ENCODE measurements at regions not wholly inside any gene's neighbourhood (a gene's known extent, or its start where the extent isn't known, plus 50 kb on each side); places are given as distances from the start of the nearest gene placed in this dataset.
"Not testable (repeated sequence)": the region's sequence is repeated elsewhere in the genome, so short reads cannot be mapped to it uniquely, and the experiment has no call there.

DNA sequence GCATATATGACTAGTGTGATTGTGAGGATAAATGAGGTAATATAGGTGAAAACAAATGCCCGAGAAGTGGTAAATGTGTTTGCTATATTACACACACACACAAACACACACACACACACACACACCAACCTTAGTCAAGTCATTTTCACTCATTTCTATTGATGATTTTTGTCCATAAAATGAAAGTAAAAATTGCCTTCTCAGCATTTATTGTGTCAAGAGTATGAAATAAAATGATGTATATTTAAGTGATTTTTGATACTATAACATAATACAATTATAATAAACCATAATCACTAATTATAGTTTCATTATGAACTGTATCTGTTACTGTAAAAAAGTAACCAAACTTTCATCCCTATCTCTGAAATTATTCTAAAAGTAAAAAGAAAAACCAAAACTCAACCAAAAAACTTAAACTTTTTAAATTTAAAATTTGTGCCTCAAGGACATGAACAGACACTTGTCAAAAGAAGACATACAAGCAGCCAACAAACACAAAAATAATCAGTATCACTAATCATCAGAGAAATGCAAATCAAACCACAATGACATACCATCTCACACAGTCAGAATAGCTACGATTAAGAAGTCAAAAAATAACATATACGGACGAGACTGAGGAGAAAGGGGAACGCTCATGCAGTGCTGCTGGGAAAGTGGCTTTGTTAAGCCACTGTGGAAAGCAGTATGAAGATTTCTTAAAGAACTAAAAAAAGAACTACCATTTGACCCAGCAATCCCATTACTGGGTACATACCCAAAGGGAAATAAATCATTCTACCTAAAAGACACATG is 601.0 kb downstream of the TMA16 start:
- Histone ChIP-seq H4K20me1 (ENCODE audit: low read depth) (no peaks in the 10 kb centered on the region), H3K27me3 (no peaks in the 10 kb centered on the region), H3K79me2 (ENCODE audit: low read depth) (no peaks in the 10 kb centered on the region), H3K4me1 (peaks cover 15% of the 10 kb centered on the region), H3K4me2 (no peak overlapping the region), H3K27ac (no peak overlapping the region), H2AFZ (replicated peaks) (no peak overlapping the region), H3K9ac (no peak overlapping the region), H3K36me3 (no peaks in the 10 kb centered on the region), H3K9me3 (ENCODE audit: low read depth) (no peaks in the 10 kb centered on the region), H3K4me3 (no peak overlapping the region), H3F3A (ENCODE audit: low read depth) (no peaks in the 10 kb centered on the region)
- H3K27me3 Mint-ChIP-seq (ENCODE audit: insufficient read depth, low read depth), result no peaks in the 10 kb centered on the region
- no peak for DNase-seq (ENCODE audit: low spot score)
- no peak overlapping the region for H3K27ac Mint-ChIP-seq
- peaks cover 2% of the 10 kb centered on the region for H3K4me1 Mint-ChIP-seq
- TF ChIP-seq EZH2 (IDR thresholded peaks at IDR 0.05) (no peak), EZH2phosphoT487 (IDR thresholded peaks at IDR 0.05) (no peak)
- TF ChIP-seq, protein P1, sequence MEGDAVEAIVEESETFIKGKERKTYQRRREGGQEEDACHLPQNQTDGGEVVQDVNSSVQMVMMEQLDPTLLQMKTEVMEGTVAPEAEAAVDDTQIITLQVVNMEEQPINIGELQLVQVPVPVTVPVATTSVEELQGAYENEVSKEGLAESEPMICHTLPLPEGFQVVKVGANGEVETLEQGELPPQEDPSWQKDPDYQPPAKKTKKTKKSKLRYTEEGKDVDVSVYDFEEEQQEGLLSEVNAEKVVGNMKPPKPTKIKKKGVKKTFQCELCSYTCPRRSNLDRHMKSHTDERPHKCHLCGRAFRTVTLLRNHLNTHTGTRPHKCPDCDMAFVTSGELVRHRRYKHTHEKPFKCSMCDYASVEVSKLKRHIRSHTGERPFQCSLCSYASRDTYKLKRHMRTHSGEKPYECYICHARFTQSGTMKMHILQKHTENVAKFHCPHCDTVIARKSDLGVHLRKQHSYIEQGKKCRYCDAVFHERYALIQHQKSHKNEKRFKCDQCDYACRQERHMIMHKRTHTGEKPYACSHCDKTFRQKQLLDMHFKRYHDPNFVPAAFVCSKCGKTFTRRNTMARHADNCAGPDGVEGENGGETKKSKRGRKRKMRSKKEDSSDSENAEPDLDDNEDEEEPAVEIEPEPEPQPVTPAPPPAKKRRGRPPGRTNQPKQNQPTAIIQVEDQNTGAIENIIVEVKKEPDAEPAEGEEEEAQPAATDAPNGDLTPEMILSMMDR (IDR thresholded peaks at IDR 0.05), result no peak
- H3K36me3 Mint-ChIP-seq, result no peaks in the 10 kb centered on the region
- no peak overlapping the region for H3K4me3 Mint-ChIP-seq
- peaks cover 4% of the 10 kb centered on the region for H3K9me3 Mint-ChIP-seq

DNA sequence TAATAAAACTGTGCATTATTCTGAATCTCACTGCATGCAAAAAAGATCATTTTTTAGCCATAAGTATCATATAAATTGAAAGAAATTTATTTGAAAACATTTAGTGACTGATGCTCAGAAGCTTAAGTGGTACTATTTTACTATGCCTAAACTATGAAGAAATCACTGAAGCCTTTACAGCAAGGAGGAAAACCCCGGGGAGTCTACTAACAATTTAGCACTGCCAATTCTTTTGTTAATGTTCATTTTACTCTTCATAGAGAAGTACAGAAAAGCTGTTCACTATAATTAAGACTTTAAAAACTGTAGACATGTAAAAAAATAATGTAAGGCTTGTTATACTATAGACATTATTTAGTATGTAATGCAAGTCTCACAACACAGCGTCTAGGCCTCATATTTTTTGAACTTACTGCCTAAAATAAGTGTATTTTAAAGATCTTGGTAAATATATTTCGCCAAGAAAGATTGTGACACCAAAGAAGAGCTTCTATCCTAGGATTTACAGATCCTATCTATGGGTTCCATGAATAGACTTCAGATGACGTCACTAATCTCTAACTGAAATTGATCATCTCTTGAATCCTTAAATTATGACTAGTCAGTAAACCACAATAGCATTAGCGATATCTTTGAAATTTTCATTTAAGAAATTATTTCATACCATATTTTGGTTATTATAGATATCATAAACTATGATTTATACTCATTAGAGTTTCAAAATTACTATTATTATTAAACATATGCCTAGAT is 602.5 kb downstream of the TMA16 start:
- H3K4me1 ChIP-seq, result peaks cover 15% of the 10 kb centered on the region
- no peaks in the 10 kb centered on the region for H3K36me3 ChIP-seq
- H3K4me3 ChIP-seq, result no peak overlapping the region
- H3F3A ChIP-seq (ENCODE audit: low read depth), result no peaks in the 10 kb centered on the region
- Mint-ChIP-seq H3K4me3 (no peak overlapping the region), H3K4me1 (peaks cover 7% of the 10 kb centered on the region), H3K27me3 (ENCODE audit: insufficient read depth, low read depth) (no peaks in the 10 kb centered on the region), H3K9me3 (peaks cover 5% of the 10 kb centered on the region), H3K36me3 (no peaks in the 10 kb centered on the region), H3K27ac (no peak overlapping the region)
- no peak for TF ChIP-seq EZH2 (IDR thresholded peaks at IDR 0.05)
- TF ChIP-seq, protein P1 (IDR thresholded peaks at IDR 0.05), result no peak
- TF ChIP-seq EZH2phosphoT487 (IDR thresholded peaks at IDR 0.05), result no peak
- H2AFZ ChIP-seq (replicated peaks), result no peak overlapping the region
- no peak overlapping the region for H3K4me2 ChIP-seq
- H3K79me2 ChIP-seq (ENCODE audit: low read depth), result no peaks in the 10 kb centered on the region
- H4K20me1 ChIP-seq (ENCODE audit: low read depth), result no peaks in the 10 kb centered on the region
- no peaks in the 10 kb centered on the region for H3K27me3 ChIP-seq
- no peaks in the 10 kb centered on the region for H3K9me3 ChIP-seq (ENCODE audit: low read depth)
- no peak for DNase-seq (ENCODE audit: low spot score)
- no peak overlapping the region for H3K9ac ChIP-seq
- H3K27ac ChIP-seq, result no peak overlapping the region

GRCh38 chr4:164100741-164101365 is 606.4 kb downstream of the TMA16 start:
- not testable (repeated sequence) for H3F3A ChIP-seq (ENCODE audit: low read depth); H3K36me3 ChIP-seq; H3K79me2 ChIP-seq (ENCODE audit: low read depth); H3K27ac ChIP-seq; DNase-seq (ENCODE audit: low spot score); H3K4me2 ChIP-seq; H3K27me3 ChIP-seq; H3K9me3 Mint-ChIP-seq; H3K9me3 ChIP-seq (ENCODE audit: low read depth); H3K4me3 Mint-ChIP-seq; H4K20me1 ChIP-seq (ENCODE audit: low read depth); H3K27me3 Mint-ChIP-seq (ENCODE audit: insufficient read depth, low read depth); H2AFZ ChIP-seq (replicated peaks); H3K4me3 ChIP-seq; H3K4me1 Mint-ChIP-seq; H3K27ac Mint-ChIP-seq; H3K9ac ChIP-seq; H3K36me3 Mint-ChIP-seq
- peaks cover 15% of the 10 kb centered on the region for H3K4me1 ChIP-seq
